Panc1 (cell line): ENCODE measurements at regions not wholly inside any gene's neighbourhood (a gene's known extent, or its start where the extent isn't known, plus 50 kb on each side); places are given as distances from the start of the nearest gene placed in this dataset.

ENCODE experiments used
- ATAC-seq: fragments of 200-7000 bp; cut with Tn5 transposase; 2 replicates; pipeline ENCODE4 v1.9.1; 2020; ENCODE audit warnings: mild to moderate bottlenecking, moderate library complexity
- BruUV-seq: library from RNA; stranded (reverse); fragments of 400-500 nt; replicated peaks from 2 replicates; lab custom pipeline; 2021; lab: Mats Ljungman, UMichigan
- CTCF ChIA-PET: fragments of 300-600 bp; sonication (Branson Sonifier 250); formaldehyde crosslinking; loops from one replicate; lab custom pipeline; 2022; ENCODE audit warnings: antibody characterized with exemption; lab: Charles Lee
- POLR2A ChIA-PET: fragments of 300-600 bp; sonication (Branson Sonifier 250); formaldehyde crosslinking; loops from one replicate; lab custom pipeline; 2022; ENCODE audit warnings: antibody characterized with exemption; lab: Charles Lee
- DNase-seq: peaks from one replicate; pipeline ENCODE4 v3.0.0-alpha.2; 2010; ENCODE audit warnings: low read depth, low spot score
- H3K27ac ChIP-seq: 2 replicates; pipeline ENCODE4 v1.5.1; 2011; ENCODE audit warnings: mild to moderate bottlenecking, low read length, inconsistent platforms
- H3K27me3 ChIP-seq: fragments of 200-500 bp; sonication (Bioruptor generic); 2 replicates; pipeline ENCODE4 v1.6.0; 2014; ENCODE audit warnings: low read length, inconsistent platforms; ENCODE audit not compliant: control insufficient read depth, insufficient read depth
- H3K36me3 ChIP-seq: fragments of 200-500 bp; sonication (Bioruptor generic); 2 replicates; pipeline ENCODE4 v1.5.1; 2014; ENCODE audit warnings: inconsistent platforms, mild to moderate bottlenecking, low read length, moderate library complexity; ENCODE audit not compliant: control insufficient read depth, insufficient read depth
- H3K4me1 ChIP-seq: 2 replicates; pipeline ENCODE4 v1.5.1; 2011; ENCODE audit warnings: inconsistent platforms, mild to moderate bottlenecking, low read length, moderate library complexity; ENCODE audit not compliant: control insufficient read depth, insufficient read depth
- H3K4me3 ChIP-seq, 2 experiments: 2 replicates each; pipeline ENCODE4 v1.5.1; 2011 to 2012; ENCODE audit warnings: low read depth in 2 of 2, low read length in 2 of 2, mild to moderate bottlenecking in 2 of 2, inconsistent platforms in 1 of 2, moderate library complexity in 1 of 2
- H3K9me3 ChIP-seq: fragments of 200-500 bp; sonication (Bioruptor generic); 2 replicates; pipeline ENCODE4 v1.5.1; 2014; ENCODE audit warnings: low read depth, mild to moderate bottlenecking, inconsistent platforms, low read length, moderate library complexity; ENCODE audit not compliant: control insufficient read depth, insufficient read depth
- CTCF ChIP-seq: fragments of 450-650 bp; IDR thresholded peaks from 2 replicates; pipeline ENCODE4 v1.5.1; 2017; ENCODE audit warnings: mild to moderate bottlenecking
- POLR2AphosphoS5 ChIP-seq: IDR thresholded peaks from 2 replicates; pipeline ENCODE4 v1.6.1; 2012; ENCODE audit warnings: mild to moderate bottlenecking, low read depth, low read length, moderate library complexity
- REST ChIP-seq, 2 experiments: IDR thresholded peaks; 2 replicates each; pipeline ENCODE4 v1.6.1; 2011 to 2012; ENCODE audit warnings: low read depth in 2 of 2, control low read depth in 1 of 2, low read length in 1 of 2, mild to moderate bottlenecking in 1 of 2, moderate library complexity in 1 of 2; ENCODE audit not compliant: insufficient read depth in 1 of 2
- SIN3A ChIP-seq: IDR thresholded peaks from 2 replicates; pipeline ENCODE4 v1.6.1; 2012; ENCODE audit warnings: low read depth, mild to moderate bottlenecking, low read length, moderate library complexity, borderline replicate concordance; ENCODE audit not compliant: insufficient read depth
- TCF7L2 ChIP-seq: IDR thresholded peaks from 2 replicates; pipeline ENCODE4 v1.6.1; 2011; ENCODE audit warnings: mild to moderate bottlenecking, low read depth, low read length, inconsistent platforms
- in situ Hi-C: cut with HindIII; loops from 2 replicates; pipeline ENCODE4 v1.10.0; 2016; ENCODE audit warnings: low sequenced_read_pairs, low pct_unique_long_range_greater_than_20kb
- intact Hi-C: fragments of 100-400 bp; cut with micrococcal nuclease; formaldehyde crosslinking; loops from one replicate; pipeline ENCODE4 v1.10.0; 2022; ENCODE audit not compliant: unreplicated experiment

GRCh38 chr11:13782390-13783075, 114.1 kb downstream of the FAR1 start:
- in situ Hi-C loops, result no loop called here
- H3K4me3 ChIP-seq, result no peak overlapping the region
- H3K4me1 ChIP-seq, result no peaks in the 10 kb centered on the region
- no TSS peak for BruUV-seq
- DNase-seq, result no peak
- no peak overlapping the region for H3K27ac ChIP-seq
- intact Hi-C loops, result no loop called here
- no peaks in the 10 kb centered on the region for H3K9me3 ChIP-seq
- no peak for TF ChIP-seq CTCF
- no peak for TF ChIP-seq REST (IDR thresholded peaks at IDR 0.05; ENCODE audit: insufficient read depth in 1 of 2, low read depth in 2 of 2, low read length in 1 of 2)
- no peak for TF ChIP-seq SIN3A
- no peak for TF ChIP-seq TCF7L2
- no peak for TF ChIP-seq POLR2AphosphoS5
- ChIA-PET POLR2A (no interaction called here), CTCF (interaction anchor here (0.6 kb wide), 1 partner anchor 196 kb away, joined by 5 read pairs; no protein-coding TSS in a partner anchor)
- no peak for ATAC-seq
- no peaks in the 10 kb centered on the region for H3K36me3 ChIP-seq
- peaks cover 9% of the 10 kb centered on the region for H3K27me3 ChIP-seq

- no peak for DNase-seq
- ATAC-seq, result no peak
- peaks cover 5% of the 10 kb centered on the region for H3K27me3 ChIP-seq
- H3K9me3 ChIP-seq, result no peaks in the 10 kb centered on the region
- in situ Hi-C loops, result no loop called here
- no peak overlapping the region for H3K4me3 ChIP-seq
- ChIA-PET POLR2A (no interaction called here), CTCF (interaction anchor here (0.6 kb wide), 1 partner anchor 1914 kb away, joined by 3 read pairs; no protein-coding TSS in a partner anchor)
- intact Hi-C loops, result no loop called here
- BruUV-seq, result no TSS peak
- no peak overlapping the region for H3K27ac ChIP-seq
- no peaks in the 10 kb centered on the region for H3K36me3 ChIP-seq
- TF ChIP-seq SIN3A (no peak), REST (IDR thresholded peaks at IDR 0.05; ENCODE audit: insufficient read depth in 1 of 2, low read depth in 2 of 2, low read length in 1 of 2) (no peak), CTCF (no peak), TCF7L2 (no peak), POLR2AphosphoS5 (no peak)
- H3K4me1 ChIP-seq, result no peaks in the 10 kb centered on the region
Measured at GRCh38 chr11:13784441-13784840, 116.0 kb downstream of the FAR1 start.
